ENCODE measurements at regions not wholly inside any gene's neighbourhood (a gene's known extent, or its start where the extent isn't known, plus 50 kb on each side); places are given as distances from the start of the nearest gene placed in this dataset.

DNA sequence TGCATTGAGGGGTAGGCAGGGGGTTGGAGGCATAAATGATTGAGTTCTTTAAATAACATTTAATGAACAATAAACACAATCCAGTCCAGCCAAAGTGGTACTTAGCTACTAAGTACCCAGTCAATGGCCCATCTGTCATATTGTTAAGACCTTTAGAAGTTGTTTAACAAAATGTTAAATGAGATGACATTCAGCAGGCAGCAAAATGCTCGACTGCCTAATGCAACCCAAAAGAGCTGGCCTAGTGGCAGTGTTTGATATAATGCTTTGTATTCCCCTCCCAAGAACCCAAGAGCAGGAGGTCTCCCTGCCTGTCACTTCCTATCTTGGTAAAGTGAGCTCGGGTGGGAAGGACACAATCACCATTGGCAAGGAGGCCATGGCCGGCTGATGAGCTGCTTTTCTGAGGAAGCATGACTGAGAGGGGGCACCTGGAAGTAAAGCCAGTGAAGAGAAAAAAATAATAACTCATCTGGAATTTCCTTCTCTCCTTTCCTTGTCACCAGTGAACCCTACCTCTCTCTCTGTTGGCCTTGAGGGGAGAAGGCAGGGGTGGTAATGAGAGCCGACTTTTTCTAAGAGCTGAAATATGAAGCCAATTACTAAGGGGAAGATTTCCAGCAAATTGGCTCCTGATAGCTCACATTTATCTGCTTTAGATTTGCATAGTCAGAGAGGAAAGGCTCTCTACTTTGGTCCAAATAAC lies 140.6 kb downstream of the C1D start:
- no peak for TF ChIP-seq SMYD3 (CRISPR knock-in tag; IDR thresholded peaks at IDR 0.05)
- no peak for TF ChIP-seq ZNF274 (CRISPR knock-in tag; IDR thresholded peaks at IDR 0.05)
- TF ChIP-seq, protein P1, sequence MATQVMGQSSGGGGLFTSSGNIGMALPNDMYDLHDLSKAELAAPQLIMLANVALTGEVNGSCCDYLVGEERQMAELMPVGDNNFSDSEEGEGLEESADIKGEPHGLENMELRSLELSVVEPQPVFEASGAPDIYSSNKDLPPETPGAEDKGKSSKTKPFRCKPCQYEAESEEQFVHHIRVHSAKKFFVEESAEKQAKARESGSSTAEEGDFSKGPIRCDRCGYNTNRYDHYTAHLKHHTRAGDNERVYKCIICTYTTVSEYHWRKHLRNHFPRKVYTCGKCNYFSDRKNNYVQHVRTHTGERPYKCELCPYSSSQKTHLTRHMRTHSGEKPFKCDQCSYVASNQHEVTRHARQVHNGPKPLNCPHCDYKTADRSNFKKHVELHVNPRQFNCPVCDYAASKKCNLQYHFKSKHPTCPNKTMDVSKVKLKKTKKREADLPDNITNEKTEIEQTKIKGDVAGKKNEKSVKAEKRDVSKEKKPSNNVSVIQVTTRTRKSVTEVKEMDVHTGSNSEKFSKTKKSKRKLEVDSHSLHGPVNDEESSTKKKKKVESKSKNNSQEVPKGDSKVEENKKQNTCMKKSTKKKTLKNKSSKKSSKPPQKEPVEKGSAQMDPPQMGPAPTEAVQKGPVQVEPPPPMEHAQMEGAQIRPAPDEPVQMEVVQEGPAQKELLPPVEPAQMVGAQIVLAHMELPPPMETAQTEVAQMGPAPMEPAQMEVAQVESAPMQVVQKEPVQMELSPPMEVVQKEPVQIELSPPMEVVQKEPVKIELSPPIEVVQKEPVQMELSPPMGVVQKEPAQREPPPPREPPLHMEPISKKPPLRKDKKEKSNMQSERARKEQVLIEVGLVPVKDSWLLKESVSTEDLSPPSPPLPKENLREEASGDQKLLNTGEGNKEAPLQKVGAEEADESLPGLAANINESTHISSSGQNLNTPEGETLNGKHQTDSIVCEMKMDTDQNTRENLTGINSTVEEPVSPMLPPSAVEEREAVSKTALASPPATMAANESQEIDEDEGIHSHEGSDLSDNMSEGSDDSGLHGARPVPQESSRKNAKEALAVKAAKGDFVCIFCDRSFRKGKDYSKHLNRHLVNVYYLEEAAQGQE (IDR thresholded peaks at IDR 0.05; ENCODE audit: borderline replicate concordance in 1 of 2, low read depth in 1 of 2, low read length in 2 of 2) = no peak
- no peak for TF ChIP-seq ZNF792 (CRISPR knock-in tag; IDR thresholded peaks at IDR 0.05)
- TF ChIP-seq ZFP90 (CRISPR knock-in tag; IDR thresholded peaks at IDR 0.05; ENCODE audit: borderline replicate concordance) = no peak
- no peak for TF ChIP-seq KLF9 (CRISPR knock-in tag; IDR thresholded peaks at IDR 0.05; ENCODE audit: low read depth)
- no peak for TF ChIP-seq KDM4B (CRISPR knock-in tag; IDR thresholded peaks at IDR 0.05)
- TF ChIP-seq, protein P2, sequence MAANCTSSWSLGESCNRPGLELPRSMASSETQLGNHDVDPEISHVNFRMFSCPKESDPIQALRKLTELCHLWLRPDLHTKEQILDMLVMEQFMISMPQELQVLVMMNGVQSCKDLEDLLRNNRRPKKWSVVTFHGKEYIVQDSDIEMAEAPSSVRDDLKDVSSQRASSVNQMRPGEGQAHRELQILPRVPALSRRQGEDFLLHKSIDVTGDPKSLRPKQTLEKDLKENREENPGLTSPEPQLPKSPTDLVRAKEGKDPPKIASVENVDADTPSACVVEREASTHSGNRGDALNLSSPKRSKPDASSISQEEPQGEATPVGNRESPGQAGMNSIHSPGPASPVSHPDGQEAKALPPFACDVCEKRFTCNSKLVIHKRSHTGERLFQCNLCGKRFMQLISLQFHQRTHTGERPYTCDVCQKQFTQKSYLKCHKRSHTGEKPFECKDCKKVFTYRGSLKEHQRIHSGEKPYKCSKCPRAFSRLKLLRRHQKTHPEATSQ (CRISPR knock-in tag; IDR thresholded peaks at IDR 0.05; ENCODE audit: borderline replicate concordance) = no peak
